Mesenchymal stem cell (in vitro differentiated cells and primary cell): ENCODE measurements at regions not wholly inside any gene's neighbourhood (a gene's known extent, or its start where the extent isn't known, plus 50 kb on each side); places are given as distances from the start of the nearest gene placed in this dataset.
A peak's percentile ranks its signal among the peaks of the same experiment; 100 is the strongest.

Source experiments
- DNase-seq: peaks from one replicate; pipeline ENCODE4 v3.0.0-alpha.2; 2013
- H2AFZ ChIP-seq: one replicate; pipeline ENCODE4 v1.6.1; 2013; ENCODE audit warnings: low read depth, mild to moderate bottlenecking, control low read depth, inconsistent platforms, low read length, moderate library complexity
- H2AK5ac ChIP-seq: 2 replicates; pipeline ENCODE4 v1.6.1; 2013; ENCODE audit warnings: low read length, moderate library complexity, mild to moderate bottlenecking, inconsistent platforms; ENCODE audit not compliant: severe bottlenecking
- H2BK120ac ChIP-seq: one replicate; pipeline ENCODE4 v1.6.1; 2013; ENCODE audit warnings: low read depth, mild to moderate bottlenecking, inconsistent platforms, low read length, moderate library complexity
- H2BK12ac ChIP-seq, 2 experiments: one replicate each; pipeline ENCODE4 v1.6.1; 2013; ENCODE audit warnings: inconsistent platforms in 2 of 2, low read length in 2 of 2, mild to moderate bottlenecking in 2 of 2, moderate library complexity in 2 of 2, control low read depth in 1 of 2
- H2BK15ac ChIP-seq: one replicate; pipeline ENCODE4 v1.6.1; 2013; ENCODE audit warnings: mild to moderate bottlenecking, low read depth, inconsistent platforms; ENCODE audit not compliant: poor library complexity, severe bottlenecking
- H2BK5ac ChIP-seq: 2 replicates; pipeline ENCODE4 v1.6.1; 2013; ENCODE audit warnings: low read depth, mild to moderate bottlenecking, low read length, control low read depth, inconsistent platforms; ENCODE audit not compliant: poor library complexity, severe bottlenecking
- H3K14ac ChIP-seq, 2 experiments: one replicate each; pipeline ENCODE4 v1.6.1; 2013; ENCODE audit warnings: inconsistent platforms in 2 of 2, low read length in 2 of 2, control low read depth in 1 of 2, mild to moderate bottlenecking in 1 of 2, moderate library complexity in 1 of 2
- H3K18ac ChIP-seq, 2 experiments: one replicate each; pipeline ENCODE4 v1.6.1; 2013; ENCODE audit warnings: inconsistent platforms in 2 of 2, low read length in 2 of 2, control low read depth in 1 of 2, low read depth in 1 of 2, mild to moderate bottlenecking in 1 of 2
- H3K23ac ChIP-seq, 2 experiments: one replicate each; pipeline ENCODE4 v1.6.1; 2013; ENCODE audit warnings: inconsistent platforms in 2 of 2, low read length in 2 of 2, mild to moderate bottlenecking in 2 of 2, moderate library complexity in 2 of 2, control low read depth in 1 of 2
- H3K27ac ChIP-seq: 2 replicates; pipeline ENCODE4 v1.5.1; 2013; ENCODE audit warnings: mild to moderate bottlenecking, moderate library complexity, low read length, control low read depth, inconsistent platforms; ENCODE audit not compliant: poor library complexity, severe bottlenecking
- H3K27me3 ChIP-seq, 2 experiments: 2 replicates each; pipeline versions ENCODE4 v1.6.1 to v1.7.0; 2013; ENCODE audit warnings: low read length in 2 of 2, mild to moderate bottlenecking in 2 of 2, moderate library complexity in 2 of 2, control low read depth in 1 of 2, inconsistent platforms in 1 of 2; ENCODE audit not compliant: control insufficient read depth in 1 of 2, insufficient read depth in 1 of 2
- H3K36me3 ChIP-seq, 2 experiments: 2 replicates each; pipeline versions ENCODE4 v1.6.1 to v1.7.0; 2013; ENCODE audit warnings: low read length in 2 of 2, control low read depth in 1 of 2, inconsistent platforms in 1 of 2, low read depth in 1 of 2, mild to moderate bottlenecking in 1 of 2; ENCODE audit not compliant: insufficient read depth in 2 of 2, control insufficient read depth in 1 of 2
- H3K4ac ChIP-seq, 2 experiments: one replicate each; pipeline ENCODE4 v1.6.1; 2013; ENCODE audit warnings: inconsistent platforms in 2 of 2, low read length in 2 of 2, mild to moderate bottlenecking in 2 of 2, moderate library complexity in 2 of 2, control low read depth in 1 of 2, low read depth in 1 of 2
- H3K4me1 ChIP-seq: 2 replicates; pipeline ENCODE4 v1.6.1; 2013; ENCODE audit warnings: low read depth, low read length, control low read depth; ENCODE audit not compliant: control insufficient read depth, insufficient read depth
- H3K4me2 ChIP-seq: 2 replicates; pipeline ENCODE4 v1.6.1; 2013; ENCODE audit warnings: low read length, mild to moderate bottlenecking, inconsistent platforms; ENCODE audit not compliant: poor library complexity, severe bottlenecking
- H3K4me3 ChIP-seq, 2 experiments: 2 replicates each; pipeline versions ENCODE4 v1.5.1 to v1.7.0; 2013; ENCODE audit warnings: low read length in 2 of 2, mild to moderate bottlenecking in 2 of 2, control low read depth in 1 of 2, low read depth in 1 of 2; ENCODE audit not compliant: insufficient read depth in 1 of 2
- H3K79me1 ChIP-seq: replicated peaks from 2 replicates; pipeline ENCODE4 v1.6.1; 2013; ENCODE audit warnings: mild to moderate bottlenecking, control low read depth, low read length, inconsistent platforms; ENCODE audit not compliant: poor library complexity, severe bottlenecking
- H3K9ac ChIP-seq: 2 replicates; pipeline ENCODE4 v1.7.0; 2013; ENCODE audit warnings: mild to moderate bottlenecking, low read length, moderate library complexity
- H3K9me3 ChIP-seq: 2 replicates; pipeline ENCODE4 v1.7.0; 2013; ENCODE audit warnings: mild to moderate bottlenecking, low read length; ENCODE audit not compliant: control insufficient read depth
- H4K8ac ChIP-seq: one replicate; pipeline ENCODE4 v1.6.1; 2013; ENCODE audit warnings: inconsistent platforms, mild to moderate bottlenecking, low read length, moderate library complexity
- H4K91ac ChIP-seq: one replicate; pipeline ENCODE4 v1.6.1; 2013; ENCODE audit warnings: mild to moderate bottlenecking, low read length, inconsistent platforms
- WGBS: methylation state at CpG from one replicate; pipeline ENCODE4 v1.1.7; 2013; ENCODE audit warnings: mixed read lengths; 5-methylcytosine and 5-hydroxymethylcytosine counted together

GRCh38 chr9:88767504-88767790 lies 223.8 kb upstream of the S1PR3 start:
- Histone ChIP-seq H4K91ac (no peak overlapping the region), H2BK5ac (no peak overlapping the region), H3K23ac (no peak overlapping the region), H3K27me3 (no peaks in the 10 kb centered on the region), H3K4me3 (no peak overlapping the region), H3K27ac (no peak overlapping the region), H2BK15ac (no peak overlapping the region), H2AK5ac (no peak overlapping the region), H3K9me3 (no peaks in the 10 kb centered on the region), H3K9ac (peak overlapping the region; percentile 48), H3K4me1 (no peaks in the 10 kb centered on the region), H3K14ac (no peak overlapping the region), H4K8ac (no peak overlapping the region), H3K4ac (no peak overlapping the region), H3K36me3 (no peaks in the 10 kb centered on the region), H3K18ac (no peak overlapping the region), H2BK12ac (no peak overlapping the region), H2AFZ (no peak overlapping the region), H3K79me1 (no peaks in the 10 kb centered on the region), H2BK120ac (no peak overlapping the region), H3K4me2 (no peak overlapping the region)
- no peak for DNase-seq

- WGBS: 67% methylated on average over 1 of the region's 3 CpGs
- Histone ChIP-seq H2BK120ac (no peak overlapping the region), H3K14ac (no peak overlapping the region), H3K9me3 (no peaks in the 10 kb centered on the region), H3K23ac (no peak overlapping the region), H2BK12ac (no peak overlapping the region), H3K27me3 (no peaks in the 10 kb centered on the region), H2BK5ac (no peak overlapping the region), H2AFZ (no peak overlapping the region), H3K4ac (no peak overlapping the region), H3K18ac (no peak overlapping the region), H3K27ac (no peak overlapping the region), H4K91ac (no peak overlapping the region), H2AK5ac (no peak overlapping the region), H3K79me1 (no peaks in the 10 kb centered on the region), H4K8ac (no peak overlapping the region), H2BK15ac (no peak overlapping the region), H3K4me2 (no peak overlapping the region), H3K4me3 (no peak overlapping the region), H3K9ac (peak overlapping the region; percentile 31), H3K36me3 (no peaks in the 10 kb centered on the region), H3K4me1 (peaks cover 16% of the 10 kb centered on the region)
- no peak for DNase-seq
Measured at GRCh38 chr9:88772575-88772974, 218.7 kb upstream of the S1PR3 start.

- Histone ChIP-seq H3K23ac (no peak overlapping the region), H3K4me2 (no peak overlapping the region), H2BK15ac (no peak overlapping the region), H3K18ac (no peak overlapping the region), H3K36me3 (no peaks in the 10 kb centered on the region), H2AK5ac (no peak overlapping the region), H3K4ac (no peak overlapping the region), H3K79me1 (no peaks in the 10 kb centered on the region), H3K27me3 (no peaks in the 10 kb centered on the region), H2AFZ (no peak overlapping the region), H2BK5ac (no peak overlapping the region), H2BK120ac (no peak overlapping the region), H4K8ac (no peak overlapping the region), H4K91ac (no peak overlapping the region), H3K9me3 (no peaks in the 10 kb centered on the region), H3K27ac (no peak overlapping the region), H2BK12ac (no peak overlapping the region), H3K9ac (no peak overlapping the region), H3K14ac (no peak overlapping the region), H3K4me3 (no peak overlapping the region), H3K4me1 (peaks cover 19% of the 10 kb centered on the region)
- WGBS: 88% methylated on average over 3 of the region's 5 CpGs
- DNase-seq: no peak
Measured at GRCh38 chr9:88773126-88773525, 218.1 kb upstream of the S1PR3 start.

- H2BK5ac ChIP-seq: no peak overlapping the region
- peak overlapping the region; percentile 43 for H3K27ac ChIP-seq
- H2AK5ac ChIP-seq: no peak overlapping the region
- H3K4me1 ChIP-seq: peaks cover 21% of the 10 kb centered on the region
- H3K4ac ChIP-seq: no peak overlapping the region
- WGBS: 31% methylated on average over 3 of the region's 4 CpGs
- H3K14ac ChIP-seq: no peak overlapping the region
- peak overlapping the region in 1 of 2 experiments; percentile 3 for H3K4me3 ChIP-seq
- peak overlapping the region in 1 of 2 experiments; percentile 56 for H3K18ac ChIP-seq
- peak; percentile 83 for DNase-seq
- H3K9me3 ChIP-seq: no peaks in the 10 kb centered on the region
- no peaks in the 10 kb centered on the region for H3K36me3 ChIP-seq
- H4K8ac ChIP-seq: no peak overlapping the region
- no peak overlapping the region for H2BK120ac ChIP-seq
- no peak overlapping the region for H4K91ac ChIP-seq
- H2BK15ac ChIP-seq: no peak overlapping the region
- no peaks in the 10 kb centered on the region for H3K79me1 ChIP-seq
- H3K23ac ChIP-seq: no peak overlapping the region
- H3K27me3 ChIP-seq: no peaks in the 10 kb centered on the region
- no peak overlapping the region for H2BK12ac ChIP-seq
- peak overlapping the region; percentile 59 for H3K9ac ChIP-seq
- H2AFZ ChIP-seq: no peak overlapping the region
- H3K4me2 ChIP-seq: no peak overlapping the region
Measured at GRCh38 chr9:88773627-88774244, 217.5 kb upstream of the S1PR3 start.
